ENCODE measurements at regions not wholly inside any gene's neighbourhood (a gene's known extent, or its start where the extent isn't known, plus 50 kb on each side); places are given as distances from the start of the nearest gene placed in this dataset.

DNA sequence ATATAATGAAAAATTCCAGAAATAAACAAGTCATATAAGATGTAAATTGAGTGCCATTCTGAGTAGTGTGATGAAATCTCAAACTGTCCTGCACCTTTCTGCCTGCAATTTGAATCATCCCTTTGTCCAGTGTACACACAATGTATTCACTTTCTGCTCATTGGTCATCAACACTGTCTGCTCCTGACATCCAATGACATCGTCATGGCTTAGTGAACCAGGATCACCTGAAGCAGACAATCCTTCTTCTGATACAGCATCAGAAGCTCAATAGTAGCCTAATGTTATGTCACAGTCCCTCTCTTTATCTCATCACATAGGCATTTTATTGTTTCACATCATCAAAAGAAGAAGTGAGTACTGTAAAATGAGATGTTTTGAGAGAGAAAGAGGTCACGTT lies 366.3 kb downstream of the RFPL4B start:
- DNase-seq, result no peak
- TF ChIP-seq, protein P1, sequence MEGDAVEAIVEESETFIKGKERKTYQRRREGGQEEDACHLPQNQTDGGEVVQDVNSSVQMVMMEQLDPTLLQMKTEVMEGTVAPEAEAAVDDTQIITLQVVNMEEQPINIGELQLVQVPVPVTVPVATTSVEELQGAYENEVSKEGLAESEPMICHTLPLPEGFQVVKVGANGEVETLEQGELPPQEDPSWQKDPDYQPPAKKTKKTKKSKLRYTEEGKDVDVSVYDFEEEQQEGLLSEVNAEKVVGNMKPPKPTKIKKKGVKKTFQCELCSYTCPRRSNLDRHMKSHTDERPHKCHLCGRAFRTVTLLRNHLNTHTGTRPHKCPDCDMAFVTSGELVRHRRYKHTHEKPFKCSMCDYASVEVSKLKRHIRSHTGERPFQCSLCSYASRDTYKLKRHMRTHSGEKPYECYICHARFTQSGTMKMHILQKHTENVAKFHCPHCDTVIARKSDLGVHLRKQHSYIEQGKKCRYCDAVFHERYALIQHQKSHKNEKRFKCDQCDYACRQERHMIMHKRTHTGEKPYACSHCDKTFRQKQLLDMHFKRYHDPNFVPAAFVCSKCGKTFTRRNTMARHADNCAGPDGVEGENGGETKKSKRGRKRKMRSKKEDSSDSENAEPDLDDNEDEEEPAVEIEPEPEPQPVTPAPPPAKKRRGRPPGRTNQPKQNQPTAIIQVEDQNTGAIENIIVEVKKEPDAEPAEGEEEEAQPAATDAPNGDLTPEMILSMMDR (IDR thresholded peaks at IDR 0.05; ENCODE audit: low read length), result no peak
- TF ChIP-seq EZH2 (optimal IDR thresholded peaks at IDR 0.05; ENCODE audit: low read depth, low read length), result no peak
- TF ChIP-seq EZH2phosphoT487 (IDR thresholded peaks at IDR 0.05; ENCODE audit: low read length), result no peak
- no peak overlapping the region for H3K4me2 ChIP-seq (ENCODE audit: low read depth, low read length)
- no peaks in the 10 kb centered on the region for H3K4me1 ChIP-seq (ENCODE audit: low read length)
- no peaks in the 10 kb centered on the region for H3K36me3 ChIP-seq (replicated peaks; ENCODE audit: insufficient read depth, low read length)
- no peaks in the 10 kb centered on the region for H4K20me1 ChIP-seq (ENCODE audit: insufficient read depth, low read length)
- H3K9me2 ChIP-seq (replicated peaks; ENCODE audit: insufficient read depth, low read length), result no peaks in the 10 kb centered on the region
- H3K27ac ChIP-seq (ENCODE audit: low read length), result no peak overlapping the region
- no peaks in the 10 kb centered on the region for H3K27me3 ChIP-seq (replicated peaks; ENCODE audit: insufficient read depth, low read length)
- no peak overlapping the region for H3K9ac ChIP-seq (ENCODE audit: low read length)
- H3K79me2 ChIP-seq (ENCODE audit: low read length), result no peaks in the 10 kb centered on the region
- H3K9me3 ChIP-seq (replicated peaks; ENCODE audit: insufficient read depth, low read length), result no peaks in the 10 kb centered on the region
- H3K4me3 ChIP-seq (ENCODE audit: low read length), result no peak overlapping the region
- H3F3A ChIP-seq (ENCODE audit: insufficient read depth, low read length), result no peaks in the 10 kb centered on the region
- no peak overlapping the region for H2AFZ ChIP-seq (ENCODE audit: low read length)

DNA sequence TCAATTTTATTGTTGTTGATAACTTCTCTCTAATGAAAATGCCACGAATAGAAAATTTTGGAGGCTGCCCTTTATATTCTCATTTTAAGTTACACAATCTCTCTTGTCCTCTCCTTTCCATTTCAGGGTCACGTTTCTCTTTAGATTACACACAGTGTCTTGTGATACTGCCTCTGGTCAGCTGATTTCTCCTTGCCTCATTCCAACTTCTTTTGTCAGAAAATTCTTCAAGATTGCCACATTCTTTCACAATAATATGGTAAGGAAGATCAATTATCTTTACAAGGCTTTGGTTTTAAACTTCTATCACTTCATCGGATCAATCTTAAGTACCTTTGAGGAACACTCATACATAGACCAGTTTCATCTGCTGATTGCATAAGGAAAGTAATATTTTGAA lies 370.3 kb downstream of the RFPL4B start:
- Histone ChIP-seq H3K36me3 (replicated peaks; ENCODE audit: insufficient read depth, low read length) (no peaks in the 10 kb centered on the region), H3K27me3 (replicated peaks; ENCODE audit: insufficient read depth, low read length) (no peaks in the 10 kb centered on the region), H3K27ac (ENCODE audit: low read length) (no peak overlapping the region), H3K9me2 (replicated peaks; ENCODE audit: insufficient read depth, low read length) (no peaks in the 10 kb centered on the region), H3K4me3 (ENCODE audit: low read length) (no peak overlapping the region), H3K79me2 (ENCODE audit: low read length) (no peaks in the 10 kb centered on the region), H3K4me2 (ENCODE audit: low read depth, low read length) (no peak overlapping the region), H3F3A (ENCODE audit: insufficient read depth, low read length) (no peaks in the 10 kb centered on the region), H3K9ac (ENCODE audit: low read length) (no peak overlapping the region), H2AFZ (ENCODE audit: low read length) (no peak overlapping the region), H4K20me1 (ENCODE audit: insufficient read depth, low read length) (no peaks in the 10 kb centered on the region), H3K9me3 (replicated peaks; ENCODE audit: insufficient read depth, low read length) (no peaks in the 10 kb centered on the region), H3K4me1 (ENCODE audit: low read length) (no peaks in the 10 kb centered on the region)
- TF ChIP-seq EZH2 (optimal IDR thresholded peaks at IDR 0.05; ENCODE audit: low read depth, low read length) (no peak), EZH2phosphoT487 (IDR thresholded peaks at IDR 0.05; ENCODE audit: low read length) (no peak)
- TF ChIP-seq, protein P1 (IDR thresholded peaks at IDR 0.05; ENCODE audit: low read length), result no peak
- no peak for DNase-seq

DNA sequence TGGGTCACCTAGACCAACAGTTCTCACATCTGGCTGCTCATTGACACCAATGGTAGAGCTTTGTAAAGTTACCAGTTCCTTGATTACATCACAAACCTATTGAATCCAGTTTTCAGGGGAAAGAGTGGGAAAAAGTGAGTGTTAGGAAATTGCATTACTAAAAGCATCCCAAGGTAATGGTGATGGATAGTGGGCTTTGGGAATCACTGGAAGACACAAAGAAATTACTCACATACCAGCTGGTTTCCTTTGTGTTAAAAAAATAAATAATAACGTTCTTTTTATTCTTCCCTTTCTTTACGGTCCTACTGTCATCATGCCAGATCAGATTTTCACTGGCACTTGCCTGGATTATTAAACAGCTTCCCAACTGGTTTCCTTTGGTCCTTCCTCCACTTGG lies 370.7 kb downstream of the RFPL4B start:
- H3K9me3 ChIP-seq (replicated peaks; ENCODE audit: insufficient read depth, low read length), result no peaks in the 10 kb centered on the region
- H3K9ac ChIP-seq (ENCODE audit: low read length), result no peak overlapping the region
- no peak overlapping the region for H3K4me3 ChIP-seq (ENCODE audit: low read length)
- no peak for DNase-seq
- TF ChIP-seq, protein P1 (IDR thresholded peaks at IDR 0.05; ENCODE audit: low read length), result no peak
- TF ChIP-seq EZH2phosphoT487 (IDR thresholded peaks at IDR 0.05; ENCODE audit: low read length) (no peak), EZH2 (optimal IDR thresholded peaks at IDR 0.05; ENCODE audit: low read depth, low read length) (no peak)
- H2AFZ ChIP-seq (ENCODE audit: low read length), result no peak overlapping the region
- no peaks in the 10 kb centered on the region for H3K4me1 ChIP-seq (ENCODE audit: low read length)
- no peaks in the 10 kb centered on the region for H3K27me3 ChIP-seq (replicated peaks; ENCODE audit: insufficient read depth, low read length)
- H3K79me2 ChIP-seq (ENCODE audit: low read length), result no peaks in the 10 kb centered on the region
- H3K27ac ChIP-seq (ENCODE audit: low read length), result no peak overlapping the region
- no peaks in the 10 kb centered on the region for H3K9me2 ChIP-seq (replicated peaks; ENCODE audit: insufficient read depth, low read length)
- no peaks in the 10 kb centered on the region for H3K36me3 ChIP-seq (replicated peaks; ENCODE audit: insufficient read depth, low read length)
- H3K4me2 ChIP-seq (ENCODE audit: low read depth, low read length), result no peak overlapping the region
- no peaks in the 10 kb centered on the region for H3F3A ChIP-seq (ENCODE audit: insufficient read depth, low read length)
- H4K20me1 ChIP-seq (ENCODE audit: insufficient read depth, low read length), result no peaks in the 10 kb centered on the region

Measured in MM.1S (cell line).